NCI-H1105 (cell line): ENCODE measurements at regions not wholly inside any gene's neighbourhood (a gene's known extent, or its start where the extent isn't known, plus 50 kb on each side); places are given as distances from the start of the nearest gene placed in this dataset.
"Not testable (repeated sequence)": the region's sequence is repeated elsewhere in the genome, so short reads cannot be mapped to it uniquely, and the experiment has no call there.

ENCODE experiments used
- DNase-seq: peaks from one replicate; lab custom pipeline; 2025; lab: John Stamatoyannopoulos, UW

GRCh38 chr3:159045279-159045885 is 243.5 kb downstream of the MFSD1 start:
- peak; percentile 42 for DNase-seq

- DNase-seq, result no peak
Observed at GRCh38 chr3:159047361-159047760, 245.5 kb downstream of the MFSD1 start.

- DNase-seq, result not testable (repeated sequence)
Observed at GRCh38 chr3:159052494-159052893, 250.6 kb downstream of the MFSD1 start.

- DNase-seq, result no peak
Observed at GRCh38 chr3:159057621-159058020, 255.8 kb downstream of the MFSD1 start.

GRCh38 chr3:159058859-159059258 is 257.0 kb downstream of the MFSD1 start:
- DNase-seq, result no peak

GRCh38 chr3:159059395-159059794 is 257.5 kb downstream of the MFSD1 start:
- no peak for DNase-seq

- DNase-seq, result no peak
Observed at GRCh38 chr3:159062734-159063410, 261.0 kb downstream of the MFSD1 start.

GRCh38 chr3:159069091-159069490 is 267.2 kb downstream of the MFSD1 start, which contains the start of gene IQCJ:
Gene IQCJ (plus strand): TSS chr3:159069319.
- no peak for DNase-seq

GRCh38 chr3:159069866-159070425 is 268.1 kb downstream of the MFSD1 start:
- no peak for DNase-seq

GRCh38 chr3:159074756-159075701 is 273.2 kb downstream of the MFSD1 start:
- no peak for DNase-seq

GRCh38 chr3:159077860-159078259 is 276.0 kb downstream of the MFSD1 start:
- no peak for DNase-seq

GRCh38 chr3:159080256-159080655 is 278.4 kb downstream of the MFSD1 start:
- DNase-seq, result no peak

- DNase-seq, result no peak
Observed at GRCh38 chr3:159080821-159081220, 279.0 kb downstream of the MFSD1 start.

GRCh38 chr3:159082519-159082918 is 280.7 kb downstream of the MFSD1 start:
- no peak for DNase-seq

- no peak for DNase-seq
Observed at GRCh38 chr3:159091936-159092335, 290.1 kb downstream of the MFSD1 start.

- no peak for DNase-seq
Observed at GRCh38 chr3:159102001-159102400, 300.1 kb downstream of the MFSD1 start.

- DNase-seq, result no peak
Observed at GRCh38 chr3:159112724-159113123, 310.9 kb downstream of the MFSD1 start.

- DNase-seq, result no peak
Observed at GRCh38 chr3:159113221-159113875, 311.5 kb downstream of the MFSD1 start.

GRCh38 chr3:159114582-159114981 is 312.7 kb downstream of the MFSD1 start:
- no peak for DNase-seq

- DNase-seq, result no peak
Observed at GRCh38 chr3:159123877-159124276, 322.0 kb downstream of the MFSD1 start.

- no peak for DNase-seq
Observed at GRCh38 chr3:159126261-159127020, 324.6 kb downstream of the MFSD1 start.
